GM18519 (cell line): ENCODE measurements at regions not wholly inside any gene's neighbourhood (a gene's known extent, or its start where the extent isn't known, plus 50 kb on each side); places are given as distances from the start of the nearest gene placed in this dataset.
"Not testable (repeated sequence)": the region's sequence is repeated elsewhere in the genome, so short reads cannot be mapped to it uniquely, and the experiment has no call there.

Source experiments
- ATAC-seq: cut with Tn5 transposase; IDR thresholded peaks from one replicate; pipeline ENCODE4 v1.9.1; 2021; ENCODE audit warnings: mild to moderate bottlenecking, moderate library complexity; ENCODE audit not compliant: unreplicated experiment, low FRiP score

GRCh38 chr20:50453533-50454244 is 56.5 kb upstream of the PTPN1 start:
- no peak for ATAC-seq

GRCh38 chr20:50455245-50455644 is 54.9 kb upstream of the PTPN1 start:
- not testable (repeated sequence) for ATAC-seq

GRCh38 chr20:50455656-50456451 is 54.3 kb upstream of the PTPN1 start:
- no peak for ATAC-seq

GRCh38 chr20:50456452-50457324 is 53.5 kb upstream of the PTPN1 start:
- no peak for ATAC-seq

GRCh38 chr20:50459124-50459918 is 50.9 kb upstream of the PTPN1 start:
- ATAC-seq, result no peak

- no peak for ATAC-seq
Measured at GRCh38 chr20:50460115-50460607, 50.0 kb upstream of the PTPN1 start.
